HuH-7 (cell line): ENCODE measurements at regions not wholly inside any gene's neighbourhood (a gene's known extent, or its start where the extent isn't known, plus 50 kb on each side); places are given as distances from the start of the nearest gene placed in this dataset.
A peak's percentile ranks its signal among the peaks of the same experiment; 100 is the strongest.
"Not testable (repeated sequence)": the region's sequence is repeated elsewhere in the genome, so short reads cannot be mapped to it uniquely, and the experiment has no call there.

Experiments
- DNase-seq: peaks from one replicate; pipeline ENCODE4 v3.0.0; 2011; ENCODE audit warnings: low spot score

- no peak for DNase-seq
Observed at GRCh38 chr5:114952876-114953275, 216.8 kb downstream of the TRIM36 start.

GRCh38 chr5:114949756-114950155 lies 220.0 kb downstream of the TRIM36 start:
- DNase-seq = no peak

- DNase-seq = no peak
Observed at GRCh38 chr5:114948986-114949621, 220.6 kb downstream of the TRIM36 start.

GRCh38 chr5:114948363-114948762 lies 221.3 kb downstream of the TRIM36 start:
- DNase-seq = no peak

- no peak for DNase-seq
Observed at GRCh38 chr5:114940709-114941108, 229.0 kb downstream of the TRIM36 start.

- no peak for DNase-seq
Observed at GRCh38 chr5:114935490-114935889, 234.2 kb downstream of the TRIM36 start.

- DNase-seq = no peak
Observed at GRCh38 chr5:114928644-114929462, 240.9 kb downstream of the TRIM36 start.

GRCh38 chr5:114924769-114925168 lies 244.9 kb downstream of the TRIM36 start:
- DNase-seq = no peak

GRCh38 chr5:114912189-114912920 lies 257.4 kb downstream of the TRIM36 start:
- no peak for DNase-seq

GRCh38 chr5:114910727-114911126 lies 259.0 kb downstream of the TRIM36 start:
- no peak for DNase-seq

GRCh38 chr5:114909424-114909823 lies 260.3 kb downstream of the TRIM36 start:
- no peak for DNase-seq

- no peak for DNase-seq
Observed at GRCh38 chr5:114903767-114904166, 265.9 kb downstream of the TRIM36 start.

GRCh38 chr5:114898602-114899001 lies 271.1 kb downstream of the TRIM36 start:
- DNase-seq = no peak

- no peak for DNase-seq
Observed at GRCh38 chr5:114883675-114884074, 286.0 kb downstream of the TRIM36 start.

- no peak for DNase-seq
Observed at GRCh38 chr5:114859438-114859735, 310.3 kb downstream of the TRIM36 start.

GRCh38 chr5:114858665-114859437 lies 310.9 kb downstream of the TRIM36 start:
- no peak for DNase-seq

GRCh38 chr5:114857941-114858551 lies 311.7 kb downstream of the TRIM36 start:
- peak; percentile 1 for DNase-seq

GRCh38 chr5:114844711-114845110 lies 325.0 kb downstream of the TRIM36 start:
- not testable (repeated sequence) for DNase-seq

GRCh38 chr5:114839360-114839759 lies 330.3 kb downstream of the TRIM36 start:
- DNase-seq = no peak

GRCh38 chr5:114838937-114839336 lies 330.8 kb downstream of the TRIM36 start:
- DNase-seq = no peak

- no peak for DNase-seq
Observed at GRCh38 chr5:114830114-114830513, 339.6 kb downstream of the TRIM36 start.

- no peak for DNase-seq
Observed at GRCh38 chr5:114822863-114823262, 346.8 kb downstream of the TRIM36 start.
